AG09309 (cell line): ENCODE measurements at regions not wholly inside any gene's neighbourhood (a gene's known extent, or its start where the extent isn't known, plus 50 kb on each side); places are given as distances from the start of the nearest gene placed in this dataset.

ENCODE experiments used
- DNase-seq: peaks from one replicate; pipeline ENCODE4 v3.0.0-alpha.2; 2010; ENCODE audit warnings: low read depth
- H3K4me3 ChIP-seq: 2 replicates; pipeline ENCODE4 v1.5.1; 2011; ENCODE audit warnings: mild to moderate bottlenecking, low read depth, low read length, moderate library complexity; ENCODE audit not compliant: control insufficient read depth
- TF ChIP-seq, protein P1 (sequence below): IDR thresholded peaks from 2 replicates; pipeline ENCODE4 v1.5.1; 2011; ENCODE audit warnings: mild to moderate bottlenecking, low read depth, low read length, inconsistent platforms; ENCODE audit not compliant: insufficient read depth, control insufficient read depth; ENCODE audit errors: missing control alignments

DNA sequence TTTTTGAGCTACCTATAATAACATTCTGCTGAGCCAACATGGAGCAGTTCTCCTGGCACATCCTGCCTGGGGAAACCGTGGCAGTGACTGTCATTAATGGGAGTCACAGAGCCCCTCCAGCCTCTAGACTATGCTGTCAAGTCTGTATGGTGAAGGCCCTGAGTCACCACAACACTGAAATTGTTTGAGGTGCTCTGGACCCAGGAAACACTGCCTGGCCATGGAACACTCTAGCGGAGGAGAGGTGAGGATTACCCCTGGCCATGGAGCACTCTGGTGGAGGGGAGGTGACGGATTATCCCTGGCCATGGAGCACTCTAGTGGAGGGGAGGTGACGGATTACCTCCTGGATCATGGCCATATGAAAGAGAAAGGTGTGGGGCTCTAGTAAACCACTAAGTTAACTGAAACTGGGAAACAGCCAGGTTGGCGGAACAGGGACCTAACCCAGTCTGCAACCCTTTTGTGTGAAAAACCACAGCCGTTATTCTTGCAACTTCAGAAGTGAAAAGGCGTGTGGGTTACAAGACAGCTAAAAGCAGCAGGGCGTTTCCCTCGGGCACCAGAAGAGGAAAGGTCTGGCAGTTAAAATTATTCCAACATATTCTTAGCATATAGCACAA is 156.7 kb downstream of the KCNJ12 start:
- DNase-seq: no peak
- H3K4me3 ChIP-seq: no peak overlapping the region
- TF ChIP-seq, protein P1, sequence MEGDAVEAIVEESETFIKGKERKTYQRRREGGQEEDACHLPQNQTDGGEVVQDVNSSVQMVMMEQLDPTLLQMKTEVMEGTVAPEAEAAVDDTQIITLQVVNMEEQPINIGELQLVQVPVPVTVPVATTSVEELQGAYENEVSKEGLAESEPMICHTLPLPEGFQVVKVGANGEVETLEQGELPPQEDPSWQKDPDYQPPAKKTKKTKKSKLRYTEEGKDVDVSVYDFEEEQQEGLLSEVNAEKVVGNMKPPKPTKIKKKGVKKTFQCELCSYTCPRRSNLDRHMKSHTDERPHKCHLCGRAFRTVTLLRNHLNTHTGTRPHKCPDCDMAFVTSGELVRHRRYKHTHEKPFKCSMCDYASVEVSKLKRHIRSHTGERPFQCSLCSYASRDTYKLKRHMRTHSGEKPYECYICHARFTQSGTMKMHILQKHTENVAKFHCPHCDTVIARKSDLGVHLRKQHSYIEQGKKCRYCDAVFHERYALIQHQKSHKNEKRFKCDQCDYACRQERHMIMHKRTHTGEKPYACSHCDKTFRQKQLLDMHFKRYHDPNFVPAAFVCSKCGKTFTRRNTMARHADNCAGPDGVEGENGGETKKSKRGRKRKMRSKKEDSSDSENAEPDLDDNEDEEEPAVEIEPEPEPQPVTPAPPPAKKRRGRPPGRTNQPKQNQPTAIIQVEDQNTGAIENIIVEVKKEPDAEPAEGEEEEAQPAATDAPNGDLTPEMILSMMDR: no peak

DNA sequence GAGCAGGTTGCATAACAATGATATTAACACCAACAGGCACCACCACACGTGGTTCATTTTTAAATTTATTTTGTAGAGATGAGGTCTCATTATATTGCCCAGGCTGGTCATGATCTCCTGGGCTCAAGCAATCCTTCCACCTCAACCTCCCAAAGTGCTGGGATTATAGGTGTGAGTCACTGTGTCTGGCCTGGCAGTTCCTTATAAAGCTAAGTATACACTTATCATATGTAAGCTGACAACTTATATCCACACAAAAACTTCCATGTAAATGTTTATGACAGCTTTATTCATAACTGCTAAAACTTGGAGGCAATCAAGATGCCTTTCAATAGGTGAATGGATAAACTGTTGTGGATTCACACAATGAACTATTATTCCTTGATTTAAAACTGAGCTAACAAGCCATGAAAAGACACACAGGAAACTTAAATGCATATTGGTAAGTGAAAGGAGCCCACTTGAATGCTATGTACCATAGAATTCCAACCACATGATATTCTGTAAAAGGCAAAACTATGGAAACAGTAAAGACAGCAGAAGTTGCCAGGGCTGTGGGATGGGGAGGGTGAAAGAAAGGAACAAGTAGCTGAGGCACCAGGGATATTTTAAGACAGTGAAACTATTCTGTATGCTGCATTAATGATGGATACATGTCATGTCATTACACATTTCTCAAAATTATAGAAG is 156.5 kb upstream of the KCNJ18 start:
- TF ChIP-seq, protein P1: no peak
- H3K4me3 ChIP-seq: no peak overlapping the region

DNA sequence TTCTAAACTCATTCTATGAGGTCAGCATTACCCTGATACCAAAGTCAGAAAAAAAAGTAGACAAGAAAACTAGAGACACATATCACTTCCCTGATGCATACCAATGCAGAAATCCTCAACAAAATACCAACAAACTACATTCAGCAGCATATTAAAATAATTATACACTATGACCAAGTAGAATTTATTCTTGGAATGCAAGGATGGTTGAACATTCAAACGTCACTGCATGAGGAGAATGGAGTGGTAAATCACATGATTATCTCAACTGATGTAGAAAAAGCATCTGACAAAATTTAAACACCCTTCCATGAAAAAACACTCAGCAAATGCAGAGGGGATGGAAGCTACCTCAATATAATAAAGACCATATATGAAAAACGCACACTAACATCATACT is 155.0 kb upstream of the KCNJ18 start:
- DNase-seq: no peak
- TF ChIP-seq, protein P1: no peak
- H3K4me3 ChIP-seq: no peak overlapping the region

More for the DNA sequence above, 156.5 kb upstream of the KCNJ18 start:
- no peak for DNase-seq

DNA sequence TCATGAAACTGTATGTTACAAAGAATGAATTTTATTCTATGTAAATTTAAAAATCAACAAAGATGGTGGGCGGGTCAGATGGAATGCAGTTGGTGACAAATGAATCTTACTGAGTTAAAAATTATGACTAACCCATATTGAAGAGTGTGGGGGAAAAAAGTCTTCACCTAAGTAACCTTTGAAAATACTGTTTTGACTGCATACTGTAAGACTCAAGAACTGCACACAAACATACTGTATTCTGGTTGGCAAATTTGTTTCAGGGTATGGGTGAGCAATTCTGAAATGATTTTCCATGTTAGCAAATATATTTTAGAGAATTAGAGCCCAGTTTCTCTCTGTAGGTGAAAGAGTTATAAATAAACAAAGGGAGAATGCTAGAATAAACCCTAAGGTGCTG is 153.7 kb upstream of the KCNJ18 start:
- TF ChIP-seq, protein P1: no peak

DNA sequence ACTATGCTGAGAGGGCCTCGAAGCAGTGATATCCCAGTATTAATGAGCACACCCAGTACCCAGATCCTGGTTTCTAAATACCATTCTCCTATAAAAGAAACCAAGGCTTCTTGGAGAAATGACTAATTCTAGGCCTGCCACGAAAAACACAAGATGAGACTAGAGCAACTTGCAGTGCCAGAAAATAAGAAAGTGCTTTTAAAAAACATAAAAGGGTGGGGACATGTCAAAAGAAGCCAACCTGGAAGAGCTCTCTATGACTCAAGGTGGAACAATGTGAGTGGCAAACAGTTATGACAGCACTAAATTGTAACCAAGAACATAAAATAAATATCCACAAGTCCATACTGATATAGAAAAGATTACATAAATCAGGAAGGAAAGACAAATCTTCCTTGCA is 153.2 kb upstream of the KCNJ18 start:
- TF ChIP-seq, protein P1: no peak
- DNase-seq: no peak
- no peak overlapping the region for H3K4me3 ChIP-seq

More for the DNA sequence above, 153.7 kb upstream of the KCNJ18 start:
- H3K4me3 ChIP-seq: no peak overlapping the region
- no peak for DNase-seq

DNA sequence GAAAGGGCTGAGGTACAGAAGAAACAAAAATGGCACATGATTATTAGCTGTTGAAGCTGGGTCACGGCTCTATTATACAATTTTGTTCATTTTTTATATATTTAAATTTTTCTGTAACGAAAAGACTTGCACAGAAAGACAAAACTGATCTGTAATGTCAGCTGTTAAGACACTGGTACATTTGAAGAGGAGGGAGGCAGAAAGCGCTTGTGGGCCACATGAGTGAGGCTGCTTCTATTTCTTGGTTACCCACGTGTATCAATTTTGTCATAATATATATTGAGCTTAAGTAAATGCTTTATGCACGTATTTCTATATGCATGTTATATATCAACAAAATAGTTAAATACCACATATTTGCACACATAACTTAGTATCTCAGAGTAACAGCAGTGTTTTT is 151.8 kb upstream of the KCNJ18 start:
- no peak overlapping the region for H3K4me3 ChIP-seq
- TF ChIP-seq, protein P1: no peak
- DNase-seq: no peak

DNA sequence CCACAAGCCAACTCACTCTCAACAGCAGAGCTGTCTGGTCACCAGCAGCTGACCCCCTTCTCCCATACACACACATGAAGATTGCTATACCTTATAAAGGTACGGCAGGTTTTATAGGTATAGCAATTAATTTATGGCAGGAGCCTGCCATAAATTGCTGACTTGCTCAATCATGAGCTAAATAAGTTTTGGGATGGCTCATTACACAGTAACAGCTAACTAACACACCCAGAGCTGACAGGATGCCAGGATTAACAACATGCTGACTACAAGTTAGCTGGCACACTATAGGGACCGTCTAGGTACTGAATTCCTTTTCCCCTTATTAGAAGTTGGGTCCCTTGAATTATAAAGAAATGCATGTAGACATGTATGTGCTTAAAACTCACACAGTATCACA is 150.3 kb upstream of the KCNJ18 start:
- TF ChIP-seq, protein P1: no peak
- no peak for DNase-seq
- no peak overlapping the region for H3K4me3 ChIP-seq
